ENCODE measurements at regions not wholly inside any gene's neighbourhood (a gene's known extent, or its start where the extent isn't known, plus 50 kb on each side); places are given as distances from the start of the nearest gene placed in this dataset.

- no peak overlapping the region for H3K4me2 ChIP-seq (ENCODE audit: extremely low read depth, insufficient read depth, low read length)
- H3K4me1 ChIP-seq (ENCODE audit: control insufficient read depth, extremely low read depth, insufficient read depth, low read length) = no peaks in the 10 kb centered on the region
- H3K9me3 ChIP-seq (ENCODE audit: control insufficient read depth, insufficient read depth, low read depth, low read length) = no peaks in the 10 kb centered on the region
- H2AFZ ChIP-seq (ENCODE audit: low read length) = no peak overlapping the region
- H3K27me3 ChIP-seq (ENCODE audit: control insufficient read depth, insufficient read depth, low read length) = no peaks in the 10 kb centered on the region
- no peak for TF ChIP-seq EZH2 (IDR thresholded peaks at IDR 0.05; ENCODE audit: low read length, missing control alignments)
- TF ChIP-seq CTCF (conservative IDR thresholded peaks at IDR 0.05 in 1 of 2, IDR thresholded peaks at IDR 0.05 in 1 of 2; ENCODE audit: low read depth in 1 of 2, low read length in 2 of 2) = no peak
- no peak for DNase-seq (ENCODE audit: low read depth in 2 of 2)
- H4K20me1 ChIP-seq (ENCODE audit: control insufficient read depth, extremely low read depth, insufficient read depth, low read length) = no peaks in the 10 kb centered on the region
- no peak overlapping the region for H3K27ac ChIP-seq (ENCODE audit: insufficient read depth, low read length)
- H3K36me3 ChIP-seq (ENCODE audit: control insufficient read depth, insufficient read depth, low read length) = no peaks in the 10 kb centered on the region
- no peak overlapping the region for H3K9ac ChIP-seq (ENCODE audit: insufficient read depth, low read length)
- H3K79me2 ChIP-seq (ENCODE audit: control insufficient read depth, insufficient read depth, low read length) = no peaks in the 10 kb centered on the region
- no peak overlapping the region for H3K4me3 ChIP-seq (replicated peaks in 1 of 4; ENCODE audit: control extremely low read depth in 1 of 4, insufficient read depth in 1 of 4, low read depth in 3 of 4, low read length in 4 of 4)
These were observed 200.7 kb downstream of the CHRM3 start for GRCh38 chr1:239587066-239587465.

- no peaks in the 10 kb centered on the region for H3K27me3 ChIP-seq (ENCODE audit: control insufficient read depth, insufficient read depth, low read length)
- H3K9me3 ChIP-seq (ENCODE audit: control insufficient read depth, insufficient read depth, low read depth, low read length) = no peaks in the 10 kb centered on the region
- H3K4me2 ChIP-seq (ENCODE audit: extremely low read depth, insufficient read depth, low read length) = no peak overlapping the region
These were observed 201.4 kb downstream of the CHRM3 start for GRCh38 chr1:239587574-239588369.

GRCh38 chr1:239590556-239590955 lies 204.2 kb downstream of the CHRM3 start:
- Histone ChIP-seq H3K4me1 (ENCODE audit: control insufficient read depth, extremely low read depth, insufficient read depth, low read length) (no peaks in the 10 kb centered on the region), H3K9me3 (ENCODE audit: control insufficient read depth, insufficient read depth, low read depth, low read length) (no peaks in the 10 kb centered on the region), H3K9ac (ENCODE audit: insufficient read depth, low read length) (no peak overlapping the region), H2AFZ (ENCODE audit: low read length) (no peak overlapping the region), H3K36me3 (ENCODE audit: control insufficient read depth, insufficient read depth, low read length) (no peaks in the 10 kb centered on the region), H3K4me3 (replicated peaks in 1 of 4; ENCODE audit: control extremely low read depth in 1 of 4, insufficient read depth in 1 of 4, low read depth in 3 of 4, low read length in 4 of 4) (no peak overlapping the region), H3K79me2 (ENCODE audit: control insufficient read depth, insufficient read depth, low read length) (no peaks in the 10 kb centered on the region), H3K27ac (ENCODE audit: insufficient read depth, low read length) (no peak overlapping the region), H4K20me1 (ENCODE audit: control insufficient read depth, extremely low read depth, insufficient read depth, low read length) (no peaks in the 10 kb centered on the region), H3K4me2 (ENCODE audit: extremely low read depth, insufficient read depth, low read length) (no peak overlapping the region), H3K27me3 (ENCODE audit: control insufficient read depth, insufficient read depth, low read length) (no peaks in the 10 kb centered on the region)
- DNase-seq (ENCODE audit: low read depth in 2 of 2) = no peak
- TF ChIP-seq CTCF (conservative IDR thresholded peaks at IDR 0.05 in 1 of 2, IDR thresholded peaks at IDR 0.05 in 1 of 2; ENCODE audit: low read depth in 1 of 2, low read length in 2 of 2) (no peak), EZH2 (IDR thresholded peaks at IDR 0.05; ENCODE audit: low read length, missing control alignments) (no peak)

More at GRCh38 chr1:239587574-239588369, 201.4 kb downstream of the CHRM3 start:
- H4K20me1 ChIP-seq (ENCODE audit: control insufficient read depth, extremely low read depth, insufficient read depth, low read length) = no peaks in the 10 kb centered on the region
- no peak overlapping the region for H2AFZ ChIP-seq (ENCODE audit: low read length)
- no peaks in the 10 kb centered on the region for H3K36me3 ChIP-seq (ENCODE audit: control insufficient read depth, insufficient read depth, low read length)
- no peak overlapping the region for H3K27ac ChIP-seq (ENCODE audit: insufficient read depth, low read length)
- DNase-seq (ENCODE audit: low read depth in 2 of 2) = no peak
- H3K9ac ChIP-seq (ENCODE audit: insufficient read depth, low read length) = no peak overlapping the region
- no peaks in the 10 kb centered on the region for H3K79me2 ChIP-seq (ENCODE audit: control insufficient read depth, insufficient read depth, low read length)
- no peak overlapping the region for H3K4me3 ChIP-seq (replicated peaks in 1 of 4; ENCODE audit: control extremely low read depth in 1 of 4, insufficient read depth in 1 of 4, low read depth in 3 of 4, low read length in 4 of 4)
- H3K4me1 ChIP-seq (ENCODE audit: control insufficient read depth, extremely low read depth, insufficient read depth, low read length) = no peaks in the 10 kb centered on the region
- TF ChIP-seq EZH2 (IDR thresholded peaks at IDR 0.05; ENCODE audit: low read length, missing control alignments) = no peak
- no peak for TF ChIP-seq CTCF (conservative IDR thresholded peaks at IDR 0.05 in 1 of 2, IDR thresholded peaks at IDR 0.05 in 1 of 2; ENCODE audit: low read depth in 1 of 2, low read length in 2 of 2)
